ENCODE measurements at regions not wholly inside any gene's neighbourhood (a gene's known extent, or its start where the extent isn't known, plus 50 kb on each side); places are given as distances from the start of the nearest gene placed in this dataset.

DNA sequence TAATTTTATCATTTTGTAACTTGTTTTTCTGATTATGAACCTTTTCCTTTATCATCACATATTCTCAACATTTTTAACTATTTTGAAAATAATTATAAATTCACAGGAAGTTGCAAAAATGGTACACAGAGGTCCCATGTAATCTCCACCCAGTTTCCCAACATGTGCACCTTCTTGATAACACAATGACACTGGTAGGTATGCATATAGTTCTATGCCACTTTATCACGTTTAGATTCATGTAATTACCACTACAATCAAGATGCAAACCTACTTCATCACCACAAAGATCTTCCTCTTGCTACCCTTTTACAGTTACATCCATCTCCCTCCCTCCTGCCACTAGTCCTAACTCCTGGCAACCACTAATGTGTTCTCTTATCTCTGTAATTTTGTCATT lies 413.9 kb downstream of the SHQ1 start:
- ChIA-PET POLR2A (no interaction called here), CTCF (no interaction called here)
- Histone ChIP-seq H3K36me3 (ENCODE audit: control insufficient read depth, insufficient read depth, low read length) (no peaks in the 10 kb centered on the region), H3K4me1 (ENCODE audit: control insufficient read depth, insufficient read depth, low read length) (no peaks in the 10 kb centered on the region), H3K27ac (ENCODE audit: low read length) (no peak overlapping the region), H3K9me3 (ENCODE audit: control insufficient read depth, insufficient read depth, low read depth, low read length) (no peaks in the 10 kb centered on the region), H3K4me3 (ENCODE audit: low read depth in 2 of 2, low read length in 2 of 2) (no peak overlapping the region), H3K27me3 (ENCODE audit: control insufficient read depth, insufficient read depth, low read length) (no peaks in the 10 kb centered on the region)
- in situ Hi-C loops (cut with HindIII; ENCODE audit: low pct_unique_long_range_greater_than_20kb, low sequenced_read_pairs): no loop called here
- ATAC-seq: no peak
- intact Hi-C loops (cut with micrococcal nuclease; ENCODE audit: unreplicated experiment): no loop called here
- DNase-seq (ENCODE audit: low read depth, low spot score): no peak
- TF ChIP-seq, protein P1, sequence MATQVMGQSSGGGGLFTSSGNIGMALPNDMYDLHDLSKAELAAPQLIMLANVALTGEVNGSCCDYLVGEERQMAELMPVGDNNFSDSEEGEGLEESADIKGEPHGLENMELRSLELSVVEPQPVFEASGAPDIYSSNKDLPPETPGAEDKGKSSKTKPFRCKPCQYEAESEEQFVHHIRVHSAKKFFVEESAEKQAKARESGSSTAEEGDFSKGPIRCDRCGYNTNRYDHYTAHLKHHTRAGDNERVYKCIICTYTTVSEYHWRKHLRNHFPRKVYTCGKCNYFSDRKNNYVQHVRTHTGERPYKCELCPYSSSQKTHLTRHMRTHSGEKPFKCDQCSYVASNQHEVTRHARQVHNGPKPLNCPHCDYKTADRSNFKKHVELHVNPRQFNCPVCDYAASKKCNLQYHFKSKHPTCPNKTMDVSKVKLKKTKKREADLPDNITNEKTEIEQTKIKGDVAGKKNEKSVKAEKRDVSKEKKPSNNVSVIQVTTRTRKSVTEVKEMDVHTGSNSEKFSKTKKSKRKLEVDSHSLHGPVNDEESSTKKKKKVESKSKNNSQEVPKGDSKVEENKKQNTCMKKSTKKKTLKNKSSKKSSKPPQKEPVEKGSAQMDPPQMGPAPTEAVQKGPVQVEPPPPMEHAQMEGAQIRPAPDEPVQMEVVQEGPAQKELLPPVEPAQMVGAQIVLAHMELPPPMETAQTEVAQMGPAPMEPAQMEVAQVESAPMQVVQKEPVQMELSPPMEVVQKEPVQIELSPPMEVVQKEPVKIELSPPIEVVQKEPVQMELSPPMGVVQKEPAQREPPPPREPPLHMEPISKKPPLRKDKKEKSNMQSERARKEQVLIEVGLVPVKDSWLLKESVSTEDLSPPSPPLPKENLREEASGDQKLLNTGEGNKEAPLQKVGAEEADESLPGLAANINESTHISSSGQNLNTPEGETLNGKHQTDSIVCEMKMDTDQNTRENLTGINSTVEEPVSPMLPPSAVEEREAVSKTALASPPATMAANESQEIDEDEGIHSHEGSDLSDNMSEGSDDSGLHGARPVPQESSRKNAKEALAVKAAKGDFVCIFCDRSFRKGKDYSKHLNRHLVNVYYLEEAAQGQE (IDR thresholded peaks at IDR 0.05; ENCODE audit: insufficient read depth in 1 of 2, low read depth in 2 of 2, low read length in 1 of 2): no peak
- TF ChIP-seq, protein P2, sequence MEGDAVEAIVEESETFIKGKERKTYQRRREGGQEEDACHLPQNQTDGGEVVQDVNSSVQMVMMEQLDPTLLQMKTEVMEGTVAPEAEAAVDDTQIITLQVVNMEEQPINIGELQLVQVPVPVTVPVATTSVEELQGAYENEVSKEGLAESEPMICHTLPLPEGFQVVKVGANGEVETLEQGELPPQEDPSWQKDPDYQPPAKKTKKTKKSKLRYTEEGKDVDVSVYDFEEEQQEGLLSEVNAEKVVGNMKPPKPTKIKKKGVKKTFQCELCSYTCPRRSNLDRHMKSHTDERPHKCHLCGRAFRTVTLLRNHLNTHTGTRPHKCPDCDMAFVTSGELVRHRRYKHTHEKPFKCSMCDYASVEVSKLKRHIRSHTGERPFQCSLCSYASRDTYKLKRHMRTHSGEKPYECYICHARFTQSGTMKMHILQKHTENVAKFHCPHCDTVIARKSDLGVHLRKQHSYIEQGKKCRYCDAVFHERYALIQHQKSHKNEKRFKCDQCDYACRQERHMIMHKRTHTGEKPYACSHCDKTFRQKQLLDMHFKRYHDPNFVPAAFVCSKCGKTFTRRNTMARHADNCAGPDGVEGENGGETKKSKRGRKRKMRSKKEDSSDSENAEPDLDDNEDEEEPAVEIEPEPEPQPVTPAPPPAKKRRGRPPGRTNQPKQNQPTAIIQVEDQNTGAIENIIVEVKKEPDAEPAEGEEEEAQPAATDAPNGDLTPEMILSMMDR (IDR thresholded peaks at IDR 0.05): no peak
- TF ChIP-seq TCF7L2 (IDR thresholded peaks at IDR 0.05; ENCODE audit: low read depth, low read length): no peak
- no peak for TF ChIP-seq POLR2AphosphoS5 (IDR thresholded peaks at IDR 0.05; ENCODE audit: low read depth, low read length)
- no TSS peak for BruUV-seq (replicated peaks)

DNA sequence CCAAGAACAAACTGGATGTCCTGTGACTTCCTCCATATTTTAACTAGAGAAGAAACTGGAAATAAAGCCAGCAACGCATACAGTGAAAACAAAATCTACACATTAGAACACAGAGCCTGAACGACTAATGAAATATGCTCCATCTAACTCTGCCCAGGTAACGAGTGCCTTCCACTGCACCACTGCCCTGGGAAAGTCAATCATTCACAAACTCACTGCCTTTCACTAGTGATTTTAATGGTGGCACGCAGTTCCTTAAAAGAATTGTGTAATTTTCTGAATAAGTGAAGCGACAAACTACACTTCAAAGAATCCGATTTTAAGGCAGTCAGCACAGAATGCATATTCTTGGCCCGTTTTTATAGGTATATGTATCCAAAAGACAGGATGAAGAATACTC lies 416.0 kb downstream of the SHQ1 start:
- Histone ChIP-seq H3K27ac (ENCODE audit: low read length) (no peak overlapping the region), H3K27me3 (ENCODE audit: control insufficient read depth, insufficient read depth, low read length) (no peaks in the 10 kb centered on the region), H3K4me1 (ENCODE audit: control insufficient read depth, insufficient read depth, low read length) (peaks cover 5% of the 10 kb centered on the region; the same call in 1 of the 2 replicates), H3K4me3 (ENCODE audit: low read depth in 2 of 2, low read length in 2 of 2) (no peak overlapping the region), H3K36me3 (ENCODE audit: control insufficient read depth, insufficient read depth, low read length) (no peaks in the 10 kb centered on the region), H3K9me3 (ENCODE audit: control insufficient read depth, insufficient read depth, low read depth, low read length) (no peaks in the 10 kb centered on the region)
- intact Hi-C loops (cut with micrococcal nuclease; ENCODE audit: unreplicated experiment) (no loop called here), in situ Hi-C loops (cut with HindIII; ENCODE audit: low pct_unique_long_range_greater_than_20kb, low sequenced_read_pairs) (no loop called here)
- BruUV-seq (replicated peaks): no TSS peak
- TF ChIP-seq, protein P2 (IDR thresholded peaks at IDR 0.05): no peak
- TF ChIP-seq POLR2AphosphoS5 (IDR thresholded peaks at IDR 0.05; ENCODE audit: low read depth, low read length) (no peak), TCF7L2 (IDR thresholded peaks at IDR 0.05; ENCODE audit: low read depth, low read length) (no peak), SIN3A (IDR thresholded peaks at IDR 0.05; ENCODE audit: borderline replicate concordance, insufficient read depth, low read depth, low read length) (no peak)
- TF ChIP-seq, protein P1 (IDR thresholded peaks at IDR 0.05; ENCODE audit: insufficient read depth in 1 of 2, low read depth in 2 of 2, low read length in 1 of 2): no peak
- no peak for DNase-seq (ENCODE audit: low read depth, low spot score)
- no peak for ATAC-seq
- POLR2A ChIA-PET: no interaction called here
- CTCF ChIA-PET: no interaction called here
